Neuron (in vitro differentiated cells): ENCODE measurements at regions not wholly inside any gene's neighbourhood (a gene's known extent, or its start where the extent isn't known, plus 50 kb on each side); places are given as distances from the start of the nearest gene placed in this dataset.
"Not testable (repeated sequence)": the region's sequence is repeated elsewhere in the genome, so short reads cannot be mapped to it uniquely, and the experiment has no call there.

Experiments used
- H2AFZ ChIP-seq: one replicate; pipeline ENCODE4 v1.6.1; 2013; ENCODE audit warnings: low read depth, mild to moderate bottlenecking, inconsistent platforms, low read length, moderate library complexity
- H3K27me3 ChIP-seq: one replicate; pipeline ENCODE4 v1.6.1; 2013; ENCODE audit warnings: low read length; ENCODE audit not compliant: insufficient read depth
- H3K36me3 ChIP-seq: one replicate; pipeline ENCODE4 v1.6.1; 2013; ENCODE audit warnings: low read length; ENCODE audit not compliant: insufficient read depth
- H3K4me1 ChIP-seq: one replicate; pipeline ENCODE4 v1.6.1; 2013; ENCODE audit warnings: low read length; ENCODE audit not compliant: insufficient read depth
- H3K4me3 ChIP-seq: 2 replicates; pipeline ENCODE4 v1.5.1; 2013; ENCODE audit warnings: mild to moderate bottlenecking, low read length, moderate library complexity
- H3K9me3 ChIP-seq: one replicate; pipeline ENCODE4 v1.6.1; 2013; ENCODE audit warnings: low read length

GRCh38 chr2:147609301-147609700 lies 235.5 kb upstream of the ACVR2A start:
- Histone ChIP-seq H3K27me3 (no peaks in the 10 kb centered on the region), H3K9me3 (no peaks in the 10 kb centered on the region), H3K4me1 (peaks cover 7% of the 10 kb centered on the region), H3K4me3 (no peak overlapping the region), H3K36me3 (no peaks in the 10 kb centered on the region), H2AFZ (no peak overlapping the region)

- Histone ChIP-seq H3K27me3 (no peaks in the 10 kb centered on the region), H3K36me3 (no peaks in the 10 kb centered on the region), H3K4me1 (peaks cover 11% of the 10 kb centered on the region), H2AFZ (no peak overlapping the region), H3K9me3 (no peaks in the 10 kb centered on the region), H3K4me3 (no peak overlapping the region)
Measured at GRCh38 chr2:147607379-147607778, 237.4 kb upstream of the ACVR2A start.

DNA sequence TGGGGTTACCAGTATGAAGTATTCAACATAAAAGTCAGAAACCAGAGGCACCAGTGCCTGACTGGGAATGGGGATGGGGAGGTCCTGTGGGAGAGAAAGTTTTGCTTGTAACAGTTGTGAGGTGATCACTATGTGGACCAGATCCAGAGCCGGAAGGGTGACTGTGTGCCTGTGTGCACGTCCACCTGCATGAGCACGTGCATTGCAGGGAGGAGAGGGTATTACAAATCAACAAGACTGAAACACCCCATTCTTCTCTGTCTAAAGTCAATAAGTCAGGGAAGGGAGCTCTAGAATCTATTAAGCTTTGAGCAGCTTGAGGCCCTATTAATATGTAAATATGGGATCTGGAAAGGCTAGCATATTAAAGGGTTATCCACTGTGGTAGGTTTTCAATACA lies 241.0 kb upstream of the ACVR2A start:
- no peak overlapping the region for H3K4me3 ChIP-seq

DNA sequence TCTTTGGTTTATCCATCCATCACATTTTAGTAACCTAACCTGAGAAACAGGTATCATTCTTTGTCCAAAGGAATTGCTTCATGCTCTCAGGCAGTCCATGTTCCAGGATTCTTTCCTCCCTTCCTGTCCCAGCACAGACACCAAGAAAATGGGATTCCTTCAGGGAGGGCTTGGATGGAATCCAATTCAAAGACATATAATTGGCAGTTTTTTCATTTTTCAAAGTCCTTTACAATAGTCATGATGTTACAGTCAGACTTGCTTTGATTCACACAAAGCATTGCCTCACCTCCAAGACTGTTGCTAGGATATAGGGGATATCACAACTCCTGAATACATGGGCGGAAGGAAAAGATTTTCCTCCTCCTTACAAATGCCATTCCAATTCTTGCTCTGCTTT lies 241.4 kb upstream of the ACVR2A start:
- H3K36me3 ChIP-seq: no peaks in the 10 kb centered on the region
- H3K9me3 ChIP-seq: no peaks in the 10 kb centered on the region
- no peak overlapping the region for H3K4me3 ChIP-seq
- H2AFZ ChIP-seq: no peak overlapping the region
- H3K4me1 ChIP-seq: peaks cover 11% of the 10 kb centered on the region
- H3K27me3 ChIP-seq: no peaks in the 10 kb centered on the region

More for the DNA sequence above, 241.0 kb upstream of the ACVR2A start:
- Histone ChIP-seq H3K36me3 (no peaks in the 10 kb centered on the region), H3K27me3 (no peaks in the 10 kb centered on the region), H3K9me3 (no peaks in the 10 kb centered on the region), H3K4me1 (peaks cover 11% of the 10 kb centered on the region), H2AFZ (no peak overlapping the region)

DNA sequence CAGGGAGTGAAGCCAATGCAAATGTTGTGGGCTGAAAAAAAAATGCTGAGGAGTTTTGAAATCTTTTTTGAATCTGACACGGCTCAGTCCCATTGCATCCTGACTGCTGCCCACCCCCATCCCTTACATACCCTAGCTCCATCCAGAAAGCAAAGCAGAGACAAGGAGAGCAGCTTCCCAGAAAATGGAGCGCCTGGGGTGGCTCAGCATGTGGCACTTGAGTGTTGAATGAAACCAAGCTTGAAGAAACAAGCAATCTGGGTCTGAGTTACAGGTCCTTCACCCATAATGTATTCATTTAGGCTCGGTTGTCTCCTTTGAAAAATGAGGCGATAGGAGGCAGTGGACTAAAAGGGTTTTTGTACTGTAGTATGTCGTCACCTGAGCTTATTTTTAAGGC lies 244.2 kb upstream of the ACVR2A start:
- Histone ChIP-seq H3K27me3 (no peaks in the 10 kb centered on the region), H3K36me3 (no peaks in the 10 kb centered on the region), H3K9me3 (no peaks in the 10 kb centered on the region), H3K4me1 (peaks cover 11% of the 10 kb centered on the region), H3K4me3 (no peak overlapping the region), H2AFZ (no peak overlapping the region)

- no peaks in the 10 kb centered on the region for H3K9me3 ChIP-seq
- no peaks in the 10 kb centered on the region for H3K27me3 ChIP-seq
Measured at GRCh38 chr2:147600223-147600622, 244.6 kb upstream of the ACVR2A start.

DNA sequence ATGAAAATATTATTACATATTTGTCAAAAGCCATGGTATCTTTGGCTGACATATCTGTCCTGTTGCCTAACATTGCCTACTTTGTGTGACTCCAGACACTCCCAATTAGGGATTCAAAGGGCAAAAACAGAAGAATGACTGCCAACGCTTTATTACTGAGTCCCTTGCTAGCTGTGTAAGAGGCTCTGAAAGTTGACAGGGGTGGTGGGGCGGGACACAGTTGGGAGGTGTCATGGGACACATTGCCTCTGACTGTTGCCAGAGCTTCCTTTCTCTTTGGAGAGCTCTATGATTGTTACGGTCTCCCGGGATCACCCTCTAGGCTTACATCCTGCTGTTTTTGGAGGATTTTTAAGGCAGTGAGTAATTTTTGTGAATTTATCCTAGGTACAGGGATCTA lies 249.6 kb upstream of the ACVR2A start:
- no peaks in the 10 kb centered on the region for H3K4me1 ChIP-seq
- H3K27me3 ChIP-seq: no peaks in the 10 kb centered on the region
- no peaks in the 10 kb centered on the region for H3K36me3 ChIP-seq
- H2AFZ ChIP-seq: no peak overlapping the region
- no peak overlapping the region for H3K4me3 ChIP-seq
- no peaks in the 10 kb centered on the region for H3K9me3 ChIP-seq

More at GRCh38 chr2:147600223-147600622, 244.6 kb upstream of the ACVR2A start:
- no peak overlapping the region for H2AFZ ChIP-seq
- H3K4me1 ChIP-seq: peaks cover 11% of the 10 kb centered on the region
- H3K36me3 ChIP-seq: no peaks in the 10 kb centered on the region
- no peak overlapping the region for H3K4me3 ChIP-seq

GRCh38 chr2:147594038-147594437 lies 250.8 kb upstream of the ACVR2A start:
- no peaks in the 10 kb centered on the region for H3K27me3 ChIP-seq
- H3K4me1 ChIP-seq: no peaks in the 10 kb centered on the region
- H3K36me3 ChIP-seq: no peaks in the 10 kb centered on the region
- H3K4me3 ChIP-seq: no peak overlapping the region
- H2AFZ ChIP-seq: no peak overlapping the region
- no peaks in the 10 kb centered on the region for H3K9me3 ChIP-seq

- H3K9me3 ChIP-seq: not testable (repeated sequence)
Measured at GRCh38 chr2:147592784-147593183, 252.0 kb upstream of the ACVR2A start.

GRCh38 chr2:147589127-147589526 lies 255.7 kb upstream of the ACVR2A start:
- Histone ChIP-seq H2AFZ (no peak overlapping the region), H3K4me1 (no peaks in the 10 kb centered on the region), H3K9me3 (no peaks in the 10 kb centered on the region), H3K4me3 (no peak overlapping the region), H3K36me3 (no peaks in the 10 kb centered on the region), H3K27me3 (no peaks in the 10 kb centered on the region)

More at GRCh38 chr2:147592784-147593183, 252.0 kb upstream of the ACVR2A start:
- not testable (repeated sequence) for H3K4me1 ChIP-seq, H3K36me3 ChIP-seq, H2AFZ ChIP-seq, H3K4me3 ChIP-seq, H3K27me3 ChIP-seq

- H3K27me3 ChIP-seq: no peaks in the 10 kb centered on the region
- no peaks in the 10 kb centered on the region for H3K36me3 ChIP-seq
- no peaks in the 10 kb centered on the region for H3K4me1 ChIP-seq
- no peaks in the 10 kb centered on the region for H3K9me3 ChIP-seq
- H2AFZ ChIP-seq: no peak overlapping the region
- no peak overlapping the region for H3K4me3 ChIP-seq
Measured at GRCh38 chr2:147588191-147588590, 256.6 kb upstream of the ACVR2A start.

DNA sequence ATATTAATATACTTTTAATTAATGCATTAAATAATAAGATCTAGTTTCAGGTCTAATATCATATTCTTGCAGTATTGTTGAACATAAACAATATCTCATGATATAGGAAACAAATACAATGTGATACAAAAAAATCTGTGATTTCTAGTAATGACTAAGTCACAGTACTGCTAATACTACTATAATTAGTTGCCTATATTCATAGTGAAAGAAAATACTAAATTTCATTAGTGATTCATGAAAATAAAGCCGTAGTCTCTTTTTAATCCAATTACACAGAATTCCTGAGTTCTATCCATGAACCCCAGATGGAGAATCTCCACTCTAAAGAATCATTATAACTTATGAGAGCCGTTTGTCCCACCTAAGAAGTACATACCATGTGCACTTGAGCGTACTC lies 266.3 kb upstream of the ACVR2A start:
- Histone ChIP-seq H3K4me1 (no peaks in the 10 kb centered on the region), H3K9me3 (no peaks in the 10 kb centered on the region), H3K36me3 (no peaks in the 10 kb centered on the region), H3K4me3 (no peak overlapping the region), H3K27me3 (no peaks in the 10 kb centered on the region), H2AFZ (no peak overlapping the region)

DNA sequence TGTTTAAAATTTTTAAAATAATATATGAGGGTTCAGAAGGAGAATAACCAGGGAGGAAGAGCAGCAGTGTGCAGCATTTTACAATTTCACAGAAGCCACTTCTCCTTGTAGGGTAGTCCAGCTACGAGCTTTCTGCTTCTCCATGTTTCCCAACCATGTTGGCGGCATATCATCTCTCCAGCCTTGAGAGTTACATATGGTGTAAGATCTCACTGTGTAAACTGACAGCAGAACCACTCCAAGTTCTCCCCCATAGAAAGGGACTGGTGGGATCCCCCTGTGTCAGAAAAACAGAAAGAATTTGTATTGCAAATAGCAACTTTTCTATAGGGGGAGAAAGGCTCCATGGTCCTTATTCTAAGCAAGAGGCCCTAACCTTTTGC lies 266.8 kb upstream of the ACVR2A start:
- no peak overlapping the region for H3K4me3 ChIP-seq
- no peaks in the 10 kb centered on the region for H3K27me3 ChIP-seq
- no peaks in the 10 kb centered on the region for H3K36me3 ChIP-seq
- H3K4me1 ChIP-seq: no peaks in the 10 kb centered on the region
- H3K9me3 ChIP-seq: no peaks in the 10 kb centered on the region
- no peak overlapping the region for H2AFZ ChIP-seq

GRCh38 chr2:147577323-147577997 lies 267.4 kb upstream of the ACVR2A start:
- no peak overlapping the region for H3K4me3 ChIP-seq
- H3K9me3 ChIP-seq: no peaks in the 10 kb centered on the region
- no peaks in the 10 kb centered on the region for H3K36me3 ChIP-seq
- H2AFZ ChIP-seq: no peak overlapping the region
- H3K27me3 ChIP-seq: no peaks in the 10 kb centered on the region
- no peaks in the 10 kb centered on the region for H3K4me1 ChIP-seq
